Sigmoid colon (tissue), 6 donors: ENCODE measurements at regions not wholly inside any gene's neighbourhood (a gene's known extent, or its start where the extent isn't known, plus 50 kb on each side); places are given as distances from the start of the nearest gene placed in this dataset.
"Not testable (repeated sequence)": the region's sequence is repeated elsewhere in the genome, so short reads cannot be mapped to it uniquely, and the experiment has no call there.

Source experiments
- DNase-seq: peaks from one replicate; pipeline ENCODE4 v3.0.0-alpha.2; 2019
- H3K27ac ChIP-seq, 4 donors: fragments of 200-600 bp; sonication (generic); one replicate each; pipeline ENCODE4 v1.5.1; 2016 to 2019; ENCODE audit warnings: mild to moderate bottlenecking in 1 of 4
- H3K27me3 ChIP-seq, 3 donors: fragments of 200-600 bp; sonication (generic); one replicate each; pipeline ENCODE4 v1.5.1; 2019; ENCODE audit warnings: mild to moderate bottlenecking in 1 of 3
- H3K36me3 ChIP-seq, 4 donors: fragments of 200-600 bp; sonication (generic); one replicate each; pipeline ENCODE4 v1.5.1; 2016 to 2019
- H3K4me1 ChIP-seq, 4 donors: fragments of 200-600 bp; sonication (generic); one replicate each; pipeline ENCODE4 v1.5.1; 2017 to 2019
- H3K4me3 ChIP-seq, 4 donors: fragments of 200-600 bp; sonication (generic); one replicate each; pipeline ENCODE4 v1.5.1; 2017 to 2019; ENCODE audit warnings: mild to moderate bottlenecking in 2 of 4, moderate library complexity in 1 of 4
- H3K9me3 ChIP-seq, 4 donors: fragments of 200-600 bp in 3 of 4; sonication (generic) in 3 of 4; one replicate each; pipeline versions ENCODE4 v1.5.1 to v1.6.1; 2013 to 2019
- CTCF ChIP-seq, 4 experiments: fragments of 450-650 bp in 3 of 4; fragments of 200-600 bp in 1 of 4; IDR thresholded peaks; one replicate each; pipeline ENCODE4 v1.5.1; 2016 to 2019; ENCODE audit warnings: antibody characterized with exemption in 4 of 4, mild to moderate bottlenecking in 3 of 4, moderate library complexity in 2 of 4
- EP300 ChIP-seq, 4 donors: sonication (generic); formaldehyde crosslinking; IDR thresholded peaks; one replicate each; pipeline ENCODE4 v1.6.1; 2017; ENCODE audit warnings: antibody characterized with exemption in 4 of 4
- POLR2A ChIP-seq, 2 donors: fragments of 450-650 bp; IDR thresholded peaks; one replicate each; pipeline ENCODE4 v1.6.1; 2016; ENCODE audit warnings: antibody characterized with exemption in 2 of 2, mild to moderate bottlenecking in 2 of 2, moderate library complexity in 2 of 2
- POLR2AphosphoS5 ChIP-seq, 4 donors: sonication (generic); formaldehyde crosslinking; IDR thresholded peaks; one replicate each; pipeline ENCODE4 v1.6.1; 2017; ENCODE audit warnings: antibody characterized with exemption in 4 of 4
- WGBS, 2 donors: extraction: QIAGEN DNeasy Blood & Tissue Kit; methylation state at CpG; one replicate each; pipeline ENCODE4 v1.1.7; 2013; 5-methylcytosine and 5-hydroxymethylcytosine counted together
- intact Hi-C: fragments of 100-400 bp; cut with DNase I; formaldehyde crosslinking; loops from one replicate; pipeline ENCODE4 v1.15.1; 2023
- donor health status: healthy with polysubstance abuse.
- donor health status: healthy.

DNA sequence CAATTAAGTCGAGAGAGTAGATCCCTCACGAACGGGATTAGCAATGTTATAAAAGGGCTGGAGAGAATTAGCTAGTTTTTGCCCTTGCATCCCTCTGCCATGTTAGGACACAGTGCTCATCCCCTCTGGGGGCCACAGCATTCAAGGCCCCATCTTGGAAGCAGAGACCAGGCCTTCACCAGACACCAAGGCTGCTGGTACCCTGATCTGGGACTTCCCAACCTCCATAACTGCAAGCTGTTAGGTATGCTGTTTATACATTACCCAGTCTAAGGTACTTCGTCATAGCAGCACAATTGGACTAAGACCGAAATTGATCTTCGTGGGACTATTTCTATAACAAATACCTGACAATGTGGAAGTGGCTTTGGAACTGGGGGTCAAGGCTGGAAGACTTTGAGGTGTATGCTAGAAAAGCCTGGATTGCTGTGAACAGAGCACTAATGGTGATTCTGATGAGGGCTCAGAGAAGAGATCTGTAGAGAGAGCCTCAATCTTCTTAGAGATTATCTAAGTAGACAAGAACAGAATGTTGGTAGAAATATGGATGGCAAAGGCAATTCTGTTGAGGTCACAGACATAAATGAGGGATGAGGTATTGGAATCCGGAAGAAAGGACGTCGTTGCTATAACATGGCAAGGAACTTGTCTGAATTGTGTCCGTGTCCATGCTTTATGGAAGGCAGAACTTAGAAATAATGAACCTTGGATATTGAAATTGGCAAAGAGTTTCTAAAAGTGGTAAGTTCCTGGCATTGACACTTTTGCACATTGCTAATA, 83.8 kb upstream of the KIF26B start:
- H3K36me3 ChIP-seq, result no peaks in the 10 kb centered on the region
- TF ChIP-seq CTCF (IDR thresholded peaks at IDR 0.05) (no peak), POLR2A (IDR thresholded peaks at IDR 0.05) (no peak), EP300 (IDR thresholded peaks at IDR 0.05) (no peak)
- no peak for DNase-seq
- no peaks in the 10 kb centered on the region for H3K9me3 ChIP-seq
- H3K4me1 ChIP-seq, result peaks cover 0 to 10% (median 4%) of the 10 kb centered on the region in 4 donors
- 95 to 96% methylated on average over 10 of the region's 10 CpGs for WGBS, 2 donors
- H3K27me3 ChIP-seq, result no peaks in the 10 kb centered on the region
- H3K27ac ChIP-seq, result no peak overlapping the region
- intact Hi-C loops, result no loop called here
- no peak overlapping the region for H3K4me3 ChIP-seq

DNA sequence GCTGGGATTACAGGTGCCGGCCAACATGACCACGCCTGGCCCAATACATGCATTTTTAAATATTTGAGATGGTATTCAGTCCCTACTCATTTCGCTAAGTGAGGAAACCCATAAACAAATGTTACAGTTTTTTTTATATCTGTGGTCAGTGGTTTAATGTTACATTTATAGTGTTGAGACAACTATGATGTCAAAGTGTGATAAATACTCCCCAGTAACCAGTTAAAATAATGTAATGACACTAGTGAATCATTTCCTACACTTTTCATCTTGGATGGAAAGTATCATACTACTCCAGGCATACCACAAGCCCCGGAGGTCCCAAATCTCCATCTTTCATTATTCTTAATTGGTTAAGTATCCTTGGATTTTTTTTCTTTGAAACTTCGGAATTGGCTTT, 87.5 kb upstream of the KIF26B start:
- H3K4me3 ChIP-seq, result no peak overlapping the region
- no peaks in the 10 kb centered on the region for H3K9me3 ChIP-seq
- H3K36me3 ChIP-seq, result no peaks in the 10 kb centered on the region
- WGBS, 2 donors, result 86 to 87% methylated on average over 5 of the region's 5 CpGs
- H3K27me3 ChIP-seq, result no peaks in the 10 kb centered on the region
- intact Hi-C loops, result no loop called here
- no peaks in the 10 kb centered on the region for H3K4me1 ChIP-seq
- DNase-seq, result no peak
- H3K27ac ChIP-seq, result no peak overlapping the region
- no peak for TF ChIP-seq EP300 (IDR thresholded peaks at IDR 0.05)
- TF ChIP-seq POLR2AphosphoS5 (IDR thresholded peaks at IDR 0.05), result no peak
- no peak for TF ChIP-seq CTCF (IDR thresholded peaks at IDR 0.05)
- no peak for TF ChIP-seq POLR2A (IDR thresholded peaks at IDR 0.05)

- H3K27ac ChIP-seq, result no peak overlapping the region
- 89 to 91% methylated on average over 5 of the region's 5 CpGs for WGBS, 2 donors
- no peak overlapping the region for H3K4me3 ChIP-seq
- H3K4me1 ChIP-seq, result peaks cover 0 to 8% (median 0%) of the 10 kb centered on the region in 4 donors
- DNase-seq, result no peak
- H3K27me3 ChIP-seq, result no peaks in the 10 kb centered on the region
- H3K9me3 ChIP-seq, result no peaks in the 10 kb centered on the region
- TF ChIP-seq POLR2A (IDR thresholded peaks at IDR 0.05) (no peak), CTCF (IDR thresholded peaks at IDR 0.05) (no peak), POLR2AphosphoS5 (IDR thresholded peaks at IDR 0.05) (no peak), EP300 (IDR thresholded peaks at IDR 0.05) (no peak)
- no peaks in the 10 kb centered on the region for H3K36me3 ChIP-seq
- intact Hi-C loops, result no loop called here
Measured at GRCh38 chr1:245062741-245063305, 92.0 kb upstream of the KIF26B start.

DNA sequence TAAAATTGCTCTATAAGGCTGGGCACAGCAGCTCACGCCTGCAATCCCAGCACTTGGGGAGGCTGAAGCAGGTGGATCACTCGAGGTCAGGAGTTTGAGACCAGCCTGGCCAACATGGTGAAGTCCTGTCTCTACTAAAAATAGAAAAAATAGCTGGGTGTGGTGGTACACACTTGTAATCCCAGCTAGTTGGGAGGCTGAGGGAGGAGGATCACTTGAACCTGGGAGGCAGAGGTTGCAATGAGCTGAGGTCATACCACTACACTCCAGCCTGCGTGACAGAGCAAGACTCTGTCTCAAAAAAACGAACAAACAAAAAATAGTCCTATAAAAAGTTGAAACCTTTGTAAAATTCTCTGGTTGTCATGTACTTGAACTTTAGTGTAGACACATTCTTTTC, 93.0 kb upstream of the KIF26B start:
- H3K27me3 ChIP-seq, H3K4me3 ChIP-seq, H3K9me3 ChIP-seq, DNase-seq, H3K36me3 ChIP-seq, H3K27ac ChIP-seq, H3K4me1 ChIP-seq, intact Hi-C loops: not testable (repeated sequence)
- WGBS, 2 donors, result 85 to 93% methylated on average over 4 of the region's 4 CpGs

DNA sequence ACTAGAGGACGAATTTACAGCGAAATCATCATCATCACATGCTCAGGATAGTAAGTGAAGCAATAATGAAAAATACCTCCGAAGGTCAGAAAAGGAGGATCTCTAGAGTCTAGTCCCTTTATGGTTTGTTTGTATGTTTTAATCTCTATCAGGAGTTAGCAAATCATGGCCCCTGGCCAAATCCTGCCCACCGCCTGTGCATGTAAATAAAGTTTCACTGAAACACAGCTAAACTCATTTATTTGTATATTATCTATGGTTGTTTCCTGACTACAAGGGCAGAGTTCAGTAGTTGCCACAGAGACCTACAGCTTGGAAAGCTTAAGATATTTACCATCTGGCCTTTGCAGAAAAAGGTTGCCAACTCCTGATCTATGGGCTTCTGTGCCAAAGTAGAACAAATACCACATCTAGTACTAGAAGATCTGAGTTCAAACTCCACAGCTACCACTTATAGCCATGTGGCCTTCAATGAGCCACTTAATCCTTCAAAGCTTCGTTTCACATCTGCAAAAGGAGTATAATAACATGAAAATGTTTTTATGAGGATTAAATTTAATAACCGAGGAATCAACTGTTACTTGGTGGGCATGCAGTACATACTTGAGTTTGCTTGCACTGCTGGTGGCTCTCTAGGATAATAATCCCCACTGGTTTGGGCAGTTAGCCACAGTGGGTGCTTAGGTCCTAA, 94.0 kb upstream of the KIF26B start:
- DNase-seq, result no peak
- Histone ChIP-seq H3K36me3 (no peaks in the 10 kb centered on the region), H3K4me3 (no peak overlapping the region), H3K4me1 (peaks cover 0 to 8% (median 0%) of the 10 kb centered on the region in 4 donors), H3K27ac (no peak overlapping the region), H3K9me3 (no peaks in the 10 kb centered on the region), H3K27me3 (no peaks in the 10 kb centered on the region)
- intact Hi-C loops, result no loop called here
- 12 to 55% methylated on average over 6 of the region's 6 CpGs for WGBS, 2 donors
- no peak for TF ChIP-seq POLR2AphosphoS5 (IDR thresholded peaks at IDR 0.05)
- no peak for TF ChIP-seq POLR2A (IDR thresholded peaks at IDR 0.05)
- TF ChIP-seq CTCF (IDR thresholded peaks at IDR 0.05), result no peak
- TF ChIP-seq EP300 (IDR thresholded peaks at IDR 0.05), result no peak
